ENCODE measurements at regions not wholly inside any gene's neighbourhood (a gene's known extent, or its start where the extent isn't known, plus 50 kb on each side); places are given as distances from the start of the nearest gene placed in this dataset.

GRCh38 chr14:51458563-51458955 lies 193.2 kb upstream of the FRMD6 start:
- no peak for DNase-seq (ENCODE audit: low read depth, low spot score)
- Histone ChIP-seq H3K9me2 (ENCODE audit: insufficient read depth) (no peaks in the 10 kb centered on the region), H3K4me2 (ENCODE audit: low read length) (no peak overlapping the region), H3K36me3 (ENCODE audit: control insufficient read depth in 1 of 2, insufficient read depth in 2 of 2, low read length in 2 of 2) (no peaks in the 10 kb centered on the region), H3K27ac (ENCODE audit: low read depth, low read length) (no peak overlapping the region), H3K9ac (ENCODE audit: low read length) (no peak overlapping the region), H3K4me3 (replicated peaks in 1 of 2; ENCODE audit: low read depth in 1 of 2, low read length in 2 of 2) (no peak overlapping the region), H3K4me1 (ENCODE audit: control insufficient read depth in 1 of 2, insufficient read depth in 2 of 2, low read length in 2 of 2) (no peaks in the 10 kb centered on the region), H4K20me1 (ENCODE audit: insufficient read depth) (no peaks in the 10 kb centered on the region), H3K9me3 (ENCODE audit: control insufficient read depth in 1 of 2, insufficient read depth in 1 of 2, low read depth in 1 of 2, low read length in 2 of 2) (no peaks in the 10 kb centered on the region), H3K79me2 (ENCODE audit: insufficient read depth, low read length) (no peaks in the 10 kb centered on the region), H3K27me3 (ENCODE audit: insufficient read depth, low read length) (no peaks in the 10 kb centered on the region), H2AFZ (ENCODE audit: low read depth, low read length, poor library complexity, severe bottlenecking) (no peak overlapping the region)
- ChIA-PET CTCF (no interaction called here), POLR2A (no interaction called here), RAD21 (ENCODE audit: low non-redundant PET in 1 of 2, low total read pairs in 2 of 2, uncharacterized antibody in 2 of 2, unreplicated experiment in 2 of 2) (no interaction called here)
- no peak for TF ChIP-seq ZFX (IDR thresholded peaks at IDR 0.05)
- TF ChIP-seq ATF3 (IDR thresholded peaks at IDR 0.05) = no peak
- TF ChIP-seq SRF (IDR thresholded peaks at IDR 0.05; ENCODE audit: low read depth) = no peak
- TF ChIP-seq CBX3 (IDR thresholded peaks at IDR 0.05; ENCODE audit: low read depth) = no peak
- BruUV-seq (replicated peaks) = no TSS peak
- no peak for ATAC-seq
- intact Hi-C loops (cut with micrococcal nuclease) = no loop called here

GRCh38 chr14:51460011-51460410 lies 191.7 kb upstream of the FRMD6 start:
- Histone ChIP-seq H3K4me2 (ENCODE audit: low read length) (no peak overlapping the region), H3K36me3 (ENCODE audit: control insufficient read depth in 1 of 2, insufficient read depth in 2 of 2, low read length in 2 of 2) (no peaks in the 10 kb centered on the region), H3K79me2 (ENCODE audit: insufficient read depth, low read length) (no peaks in the 10 kb centered on the region), H3K9ac (ENCODE audit: low read length) (no peak overlapping the region), H3K9me2 (ENCODE audit: insufficient read depth) (no peaks in the 10 kb centered on the region), H2AFZ (ENCODE audit: low read depth, low read length, poor library complexity, severe bottlenecking) (no peak overlapping the region), H3K27ac (ENCODE audit: low read depth, low read length) (no peak overlapping the region), H3K4me3 (replicated peaks in 1 of 2; ENCODE audit: low read depth in 1 of 2, low read length in 2 of 2) (no peak overlapping the region), H3K9me3 (ENCODE audit: control insufficient read depth in 1 of 2, insufficient read depth in 1 of 2, low read depth in 1 of 2, low read length in 2 of 2) (no peaks in the 10 kb centered on the region), H3K27me3 (ENCODE audit: insufficient read depth, low read length) (no peaks in the 10 kb centered on the region), H3K4me1 (ENCODE audit: control insufficient read depth in 1 of 2, insufficient read depth in 2 of 2, low read length in 2 of 2) (no peaks in the 10 kb centered on the region), H4K20me1 (ENCODE audit: insufficient read depth) (no peaks in the 10 kb centered on the region)
- POLR2A ChIA-PET = no interaction called here
- RAD21 ChIA-PET (ENCODE audit: low non-redundant PET in 1 of 2, low total read pairs in 2 of 2, uncharacterized antibody in 2 of 2, unreplicated experiment in 2 of 2) = no interaction called here
- CTCF ChIA-PET = no interaction called here
- BruUV-seq (replicated peaks) = no TSS peak
- ATAC-seq (no peak), DNase-seq (ENCODE audit: low read depth, low spot score) (no peak)
- TF ChIP-seq CTCF (IDR thresholded peaks at IDR 0.05 in 2 of 3, conservative IDR thresholded peaks at IDR 0.05 in 1 of 3; ENCODE audit: borderline replicate concordance in 1 of 3, insufficient read depth in 1 of 3, low read depth in 2 of 3, low read length in 2 of 3) (no peak), RAD21 (IDR thresholded peaks at IDR 0.05; ENCODE audit: low read depth) (no peak), ATF3 (IDR thresholded peaks at IDR 0.05) (no peak)
- intact Hi-C loops (cut with micrococcal nuclease) = no loop called here
